Naive thymus-derived CD8-positive, alpha-beta T cell (primary cell): ENCODE measurements at regions not wholly inside any gene's neighbourhood (a gene's known extent, or its start where the extent isn't known, plus 50 kb on each side); places are given as distances from the start of the nearest gene placed in this dataset.
"Not testable (repeated sequence)": the region's sequence is repeated elsewhere in the genome, so short reads cannot be mapped to it uniquely, and the experiment has no call there.

Experiments
- ATAC-seq, 2 donors: fragments of 150-1000 bp; cut with Tn5 transposase in 1 of 2; sonication (Bioruptor Pico), chemical (Tn5 transposase) in 1 of 2; 1 replicate in 1 of 2; 2 replicates in 1 of 2; pipeline ENCODE4 v1.10.0; 2021; ENCODE audit warnings: mild to moderate bottlenecking in 2 of 2, moderate library complexity in 2 of 2
- POLR2A ChIA-PET: fragments of 350-600 bp; sonication (Branson Sonifier 250); formaldehyde crosslinking; loops from one replicate; lab custom pipeline; 2021; ENCODE audit warnings: antibody characterized with exemption; lab: Charles Lee
- DNase-seq, 10 donors: peaks; one replicate each; pipeline versions ENCODE4 v3.0.0 to v3.0.0-alpha.2; 2020 to 2022
- H3K27ac Mint-ChIP-seq, 10 donors: one replicate each; pipeline ENCODE4 v1.8.0; 2020 to 2022; ENCODE audit warnings: mild to moderate bottlenecking in 10 of 10, mixed read lengths in 10 of 10, moderate library complexity in 4 of 10, inconsistent platforms in 1 of 10
- H3K27me3 Mint-ChIP-seq, 5 donors: one replicate each; pipeline ENCODE4 v1.8.0; 2021 to 2022; ENCODE audit warnings: mixed read lengths in 5 of 5
- H3K36me3 Mint-ChIP-seq, 3 donors: one replicate each; pipeline ENCODE4 v1.8.0; 2020 to 2022; ENCODE audit warnings: mixed read lengths in 3 of 3, mild to moderate bottlenecking in 2 of 3, inconsistent platforms in 1 of 3
- H3K4me1 Mint-ChIP-seq, 4 donors: one replicate each; pipeline ENCODE4 v1.8.0; 2021 to 2022; ENCODE audit warnings: mixed read lengths in 4 of 4
- H3K4me3 Mint-ChIP-seq, 10 donors: one replicate each; pipeline ENCODE4 v1.8.0; 2020 to 2022; ENCODE audit warnings: mild to moderate bottlenecking in 10 of 10, mixed read lengths in 10 of 10, moderate library complexity in 6 of 10, inconsistent platforms in 1 of 10
- H3K9me3 Mint-ChIP-seq, 9 donors: one replicate each; pipeline ENCODE4 v1.8.0; 2020 to 2022; ENCODE audit warnings: mixed read lengths in 9 of 9, mild to moderate bottlenecking in 3 of 9, inconsistent platforms in 1 of 9, moderate library complexity in 1 of 9

DNA sequence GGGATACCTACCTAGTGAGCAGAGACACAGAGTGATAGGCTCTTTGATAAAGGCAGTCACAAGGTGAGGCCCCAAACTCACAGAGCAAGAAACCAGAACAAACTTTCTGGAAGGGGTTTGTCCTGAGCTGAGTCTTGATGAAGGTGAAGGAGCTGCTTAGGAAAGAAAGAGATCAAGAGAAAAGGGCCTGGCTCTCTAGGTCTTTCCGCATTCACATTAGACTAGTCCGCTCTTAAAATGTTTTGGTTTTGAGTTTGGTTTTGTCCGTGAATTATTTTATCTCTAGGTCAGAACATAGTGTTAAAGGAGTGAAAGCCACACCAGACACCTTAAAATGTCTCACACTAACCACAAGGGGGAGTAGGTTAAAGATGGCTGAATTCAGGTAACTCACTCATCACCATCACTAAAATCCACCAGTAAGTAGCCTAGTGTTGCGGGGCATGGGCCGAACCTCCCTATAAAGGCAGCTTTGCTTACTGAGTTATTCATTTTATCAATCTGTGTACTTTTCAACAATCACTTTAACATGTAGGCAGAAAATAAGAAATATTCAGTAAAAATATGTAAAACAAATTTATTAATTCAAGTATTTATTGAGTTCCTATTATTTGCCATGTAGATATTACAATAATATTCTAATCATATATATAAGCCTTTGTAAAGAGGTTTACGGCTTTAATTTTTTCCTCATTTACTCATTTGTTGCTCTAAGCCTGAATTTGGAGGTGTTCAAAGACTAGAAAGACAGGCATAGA is 121.5 kb upstream of the TSC22D2 start:
- Mint-ChIP-seq H3K27ac (no peak overlapping the region), H3K27me3 (peaks cover 0 to 6% (median 4%) of the 10 kb centered on the region in 5 donors), H3K4me3 (no peak overlapping the region), H3K36me3 (peaks cover 0 to 2% (median 0%) of the 10 kb centered on the region in 3 donors), H3K4me1 (no peaks in the 10 kb centered on the region), H3K9me3 (no peaks in the 10 kb centered on the region)
- ATAC-seq (peak; percentile 77 to 92), DNase-seq (peak in 5 of 10 donors; percentile 1 to 58 (median 44))
- POLR2A ChIA-PET, result interaction anchor here (1.2 kb wide), 1 partner anchor 122 kb away, joined by 3 read pairs; no protein-coding TSS in a partner anchor

DNA sequence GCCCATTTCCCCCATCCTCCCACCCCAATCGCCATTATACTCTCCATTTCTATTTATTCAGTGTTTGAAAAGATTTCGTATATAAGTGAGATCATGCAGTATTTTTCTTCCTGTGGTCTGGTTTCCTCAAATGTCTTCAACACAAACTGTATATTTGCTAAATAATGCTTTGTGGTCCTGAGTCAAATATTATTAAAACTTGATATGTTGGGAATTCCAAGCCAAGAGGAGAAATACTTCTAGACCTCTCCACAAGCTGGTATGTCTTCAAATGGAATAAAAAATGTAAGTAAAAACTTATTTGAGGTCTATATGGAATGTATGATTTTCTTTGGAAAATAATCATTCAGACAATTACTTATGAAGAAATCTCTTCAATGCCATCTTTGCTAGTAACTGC is 122.5 kb upstream of the TSC22D2 start:
- H3K4me3 Mint-ChIP-seq, result peak overlapping the region in 1 of 10 donors; percentile 29
- DNase-seq (no peak), ATAC-seq (no peak)
- H3K27ac Mint-ChIP-seq, result no peak overlapping the region
- H3K27me3 Mint-ChIP-seq, result peaks cover 0 to 4% (median 3%) of the 10 kb centered on the region in 5 donors
- no peaks in the 10 kb centered on the region for H3K9me3 Mint-ChIP-seq
- POLR2A ChIA-PET, result interaction anchor here (1.2 kb wide), 1 partner anchor 123 kb away, joined by 3 read pairs; no protein-coding TSS in a partner anchor
- peaks cover 0 to 2% (median 0%) of the 10 kb centered on the region in 3 donors for H3K36me3 Mint-ChIP-seq
- no peaks in the 10 kb centered on the region for H3K4me1 Mint-ChIP-seq

DNA sequence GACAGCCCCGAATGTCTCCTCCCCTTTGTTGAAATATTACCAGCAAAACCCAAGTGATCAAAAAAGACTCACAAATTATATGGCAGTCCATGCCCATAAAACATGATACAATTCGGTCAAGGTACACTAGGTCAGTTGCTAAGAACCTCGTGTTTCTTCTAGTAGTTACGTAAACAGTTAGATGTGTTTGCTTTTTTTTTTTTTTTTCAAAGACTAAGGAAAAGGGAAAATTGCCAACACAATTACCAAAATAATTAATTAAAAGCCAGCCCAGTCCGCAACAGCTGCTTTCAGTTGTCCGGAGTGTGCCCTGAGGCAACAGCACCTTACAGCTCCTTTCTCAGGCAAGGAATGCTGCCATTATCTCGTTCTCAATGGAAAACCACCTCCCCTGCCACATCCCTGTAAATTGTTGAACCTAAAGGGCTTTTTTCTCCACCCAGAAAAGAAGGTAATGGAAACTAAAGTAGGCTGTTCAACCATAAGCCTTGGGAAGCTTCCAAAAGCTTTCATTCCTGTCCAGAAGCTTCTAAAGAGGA is 129.2 kb upstream of the TSC22D2 start:
- Mint-ChIP-seq H3K4me3 (no peak overlapping the region), H3K27me3 (peaks cover 7 to 13% (median 8%) of the 10 kb centered on the region in 5 donors), H3K4me1 (no peaks in the 10 kb centered on the region), H3K27ac (no peak overlapping the region), H3K9me3 (no peaks in the 10 kb centered on the region), H3K36me3 (peaks cover 0 to 2% (median 0%) of the 10 kb centered on the region in 3 donors)
- no peak for ATAC-seq
- POLR2A ChIA-PET, result no interaction called here
- no peak for DNase-seq

DNA sequence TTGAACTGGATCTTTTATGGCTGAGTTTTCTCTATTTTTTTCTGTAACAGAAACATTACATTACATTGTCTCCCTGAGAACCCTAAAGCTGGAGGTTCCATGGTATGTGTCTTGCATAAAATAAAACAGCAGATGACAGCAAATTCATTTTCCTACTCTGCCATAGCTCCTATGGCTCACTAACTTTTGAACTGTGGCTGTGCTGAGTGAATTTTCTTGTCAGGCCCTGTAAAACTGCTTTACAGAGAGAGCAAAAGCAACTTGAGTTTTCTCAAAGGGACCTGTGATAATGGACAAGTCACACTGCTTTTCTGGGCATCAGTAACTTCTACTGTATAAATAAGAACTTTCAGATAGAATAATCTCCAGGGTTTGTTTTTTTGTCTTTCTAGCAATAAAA is 129.9 kb upstream of the TSC22D2 start:
- peaks cover 0 to 2% (median 0%) of the 10 kb centered on the region in 3 donors for H3K36me3 Mint-ChIP-seq
- H3K27me3 Mint-ChIP-seq, result peaks cover 7 to 13% (median 8%) of the 10 kb centered on the region in 5 donors
- H3K27ac Mint-ChIP-seq, result no peak overlapping the region
- ATAC-seq, result no peak
- no peak overlapping the region for H3K4me3 Mint-ChIP-seq
- no peaks in the 10 kb centered on the region for H3K9me3 Mint-ChIP-seq
- POLR2A ChIA-PET, result no interaction called here
- DNase-seq, result no peak
- no peaks in the 10 kb centered on the region for H3K4me1 Mint-ChIP-seq

DNA sequence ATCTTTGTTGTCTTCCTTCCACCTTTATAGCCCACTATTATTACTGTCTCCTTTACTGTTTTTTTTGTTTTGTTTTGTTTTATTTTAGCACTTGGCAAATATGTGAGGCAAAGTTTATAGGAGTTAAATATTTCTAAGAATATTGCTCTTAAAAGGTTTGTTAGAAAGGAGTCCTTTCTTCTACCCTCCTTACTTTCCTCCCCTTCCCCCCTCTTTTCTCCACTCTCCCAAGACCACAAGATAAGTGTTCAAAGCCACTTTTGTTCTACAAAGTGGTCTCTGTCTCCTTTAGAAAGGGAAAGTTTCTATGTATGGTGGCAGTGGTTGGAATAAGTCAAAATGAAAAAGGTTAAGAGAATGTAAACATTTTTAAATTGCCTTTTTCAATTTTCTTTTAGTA is 130.7 kb upstream of the TSC22D2 start:
- Mint-ChIP-seq H3K27ac (no peak overlapping the region), H3K4me1 (no peaks in the 10 kb centered on the region), H3K27me3 (peaks cover 7 to 13% (median 8%) of the 10 kb centered on the region in 5 donors), H3K9me3 (no peaks in the 10 kb centered on the region), H3K36me3 (peaks cover 0 to 2% (median 0%) of the 10 kb centered on the region in 3 donors), H3K4me3 (no peak overlapping the region)
- POLR2A ChIA-PET, result no interaction called here
- no peak for DNase-seq
- ATAC-seq, result no peak

DNA sequence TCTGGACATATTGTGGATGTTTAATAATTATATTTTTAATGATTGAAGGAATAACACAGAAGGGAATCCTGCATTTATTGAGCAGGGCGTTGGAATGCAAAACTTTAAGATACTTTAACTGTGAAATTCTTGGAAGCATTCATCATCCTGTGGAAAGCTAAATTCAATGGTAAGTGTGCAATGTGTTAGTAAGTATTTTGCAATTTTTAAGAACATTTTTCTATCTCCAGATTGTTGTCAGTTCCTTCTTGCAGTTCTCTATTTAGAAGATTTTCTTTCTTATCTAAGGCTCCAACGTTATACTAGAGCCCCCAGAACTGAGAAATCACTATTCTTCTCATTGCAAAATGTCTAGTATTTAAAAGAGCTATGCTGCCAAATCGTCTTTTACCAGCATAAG is 132.2 kb upstream of the TSC22D2 start:
- no peak overlapping the region for H3K27ac Mint-ChIP-seq
- no peaks in the 10 kb centered on the region for H3K9me3 Mint-ChIP-seq
- POLR2A ChIA-PET, result no interaction called here
- H3K36me3 Mint-ChIP-seq, result no peaks in the 10 kb centered on the region
- DNase-seq, result no peak
- ATAC-seq, result no peak
- no peaks in the 10 kb centered on the region for H3K4me1 Mint-ChIP-seq
- H3K27me3 Mint-ChIP-seq, result peaks cover 3 to 13% (median 8%) of the 10 kb centered on the region in 5 donors
- no peak overlapping the region for H3K4me3 Mint-ChIP-seq

DNA sequence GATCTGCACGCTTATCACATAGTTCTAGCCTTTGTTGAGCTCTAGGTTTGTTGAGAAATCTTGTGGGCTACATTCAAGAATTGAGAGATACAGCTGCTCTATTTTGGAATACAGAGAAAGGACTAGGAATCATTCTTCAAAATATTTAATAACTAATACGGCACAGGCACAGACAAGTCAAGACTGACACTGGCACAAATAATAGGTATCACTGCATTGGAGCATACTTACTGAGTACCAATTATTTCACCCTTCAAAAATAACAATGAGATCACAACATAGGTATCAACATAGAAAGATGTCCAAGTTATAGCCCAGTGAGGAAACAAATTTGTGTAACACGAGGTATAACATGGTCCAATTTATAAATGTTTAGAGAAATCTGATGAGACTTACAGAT is 133.7 kb upstream of the TSC22D2 start:
- peaks cover 0 to 11% (median 3%) of the 10 kb centered on the region in 5 donors for H3K27me3 Mint-ChIP-seq
- no peaks in the 10 kb centered on the region for H3K36me3 Mint-ChIP-seq
- H3K4me1 Mint-ChIP-seq, result no peaks in the 10 kb centered on the region
- no peak for ATAC-seq
- H3K27ac Mint-ChIP-seq, result no peak overlapping the region
- POLR2A ChIA-PET, result no interaction called here
- no peak for DNase-seq
- H3K9me3 Mint-ChIP-seq, result no peaks in the 10 kb centered on the region
- no peak overlapping the region for H3K4me3 Mint-ChIP-seq

DNA sequence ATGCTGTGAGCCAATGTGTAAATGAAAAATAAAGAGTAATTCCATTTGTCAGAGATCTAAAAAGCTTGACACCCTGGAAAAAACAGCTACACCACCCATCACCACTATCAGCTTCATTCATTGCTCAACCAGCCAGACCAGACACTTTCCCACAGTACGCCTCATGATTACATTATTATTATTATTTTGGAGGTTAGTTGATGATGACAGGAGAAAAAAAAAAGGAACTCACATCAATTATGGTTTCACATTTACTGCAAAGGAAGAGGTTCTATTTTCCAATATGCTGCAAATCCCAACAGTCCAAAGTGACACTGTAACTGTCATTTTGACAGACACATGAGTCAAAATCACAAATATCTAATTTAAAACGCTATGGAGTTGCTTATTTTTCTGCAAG is 134.7 kb upstream of the TSC22D2 start:
- POLR2A ChIA-PET, result no interaction called here
- H3K9me3 Mint-ChIP-seq, result no peaks in the 10 kb centered on the region
- H3K27ac Mint-ChIP-seq, result no peak overlapping the region
- no peak for DNase-seq
- no peaks in the 10 kb centered on the region for H3K4me1 Mint-ChIP-seq
- H3K27me3 Mint-ChIP-seq, result peaks cover 0 to 11% (median 3%) of the 10 kb centered on the region in 5 donors
- H3K36me3 Mint-ChIP-seq, result no peaks in the 10 kb centered on the region
- ATAC-seq, result no peak
- H3K4me3 Mint-ChIP-seq, result no peak overlapping the region

DNA sequence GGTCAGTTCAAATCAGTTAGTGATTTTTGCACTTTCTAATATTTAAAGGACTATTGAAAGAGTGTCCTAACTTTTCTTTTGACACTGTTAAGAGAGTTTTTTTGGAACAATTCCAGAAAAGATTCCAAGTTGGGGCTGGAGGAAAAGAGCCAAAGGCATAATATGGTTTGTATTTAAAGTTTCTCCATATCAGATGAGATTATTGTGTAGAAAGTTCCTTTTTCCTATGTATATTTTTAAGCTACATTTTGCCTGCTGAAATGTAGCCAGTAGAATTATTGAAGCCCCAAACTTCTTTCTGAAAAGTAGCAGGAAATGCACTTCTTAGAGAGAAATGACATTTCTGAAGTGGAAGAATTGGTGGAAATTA is 136.5 kb upstream of the TSC22D2 start:
- POLR2A ChIA-PET, result no interaction called here
- ATAC-seq (no peak), DNase-seq (no peak)
- no peaks in the 10 kb centered on the region for H3K4me1 Mint-ChIP-seq
- H3K36me3 Mint-ChIP-seq, result no peaks in the 10 kb centered on the region
- no peak overlapping the region for H3K27ac Mint-ChIP-seq
- no peak overlapping the region for H3K4me3 Mint-ChIP-seq
- no peaks in the 10 kb centered on the region for H3K9me3 Mint-ChIP-seq
- H3K27me3 Mint-ChIP-seq, result peaks cover 0 to 4% (median 1%) of the 10 kb centered on the region in 5 donors

DNA sequence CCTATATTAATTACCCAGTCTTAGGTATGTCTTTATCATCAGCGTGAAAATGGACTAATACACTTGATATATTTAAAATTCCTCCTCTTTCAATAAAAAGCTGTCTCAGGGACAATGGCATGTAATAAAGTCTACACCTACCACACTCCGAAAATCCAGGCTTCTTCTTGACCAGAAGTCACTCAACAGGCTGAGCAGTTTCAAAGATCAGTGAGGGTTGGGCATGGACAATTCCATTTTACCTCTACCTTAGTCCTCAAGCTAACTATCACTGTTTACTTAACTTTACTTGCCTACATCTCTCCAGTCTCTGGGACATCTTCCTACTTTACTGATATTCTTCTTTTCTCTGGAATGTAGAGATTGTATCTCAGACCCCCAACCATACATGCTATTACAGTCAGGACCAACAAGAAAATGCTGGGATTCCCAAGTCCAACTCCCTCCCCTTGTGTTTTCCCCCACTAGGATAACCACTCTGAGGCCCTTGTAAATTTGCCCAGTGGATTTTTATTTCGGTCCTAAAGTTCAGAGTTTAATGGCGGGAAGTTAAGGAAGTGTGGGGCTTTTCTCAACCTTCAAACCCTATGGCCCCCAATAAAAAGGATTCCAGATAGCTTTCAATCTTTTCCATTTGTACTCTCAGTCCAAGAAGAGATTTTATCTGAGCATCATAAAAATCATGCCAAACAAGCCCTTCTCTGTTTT is 137.1 kb upstream of the TSC22D2 start:
- no peaks in the 10 kb centered on the region for H3K36me3 Mint-ChIP-seq
- POLR2A ChIA-PET, result no interaction called here

DNA sequence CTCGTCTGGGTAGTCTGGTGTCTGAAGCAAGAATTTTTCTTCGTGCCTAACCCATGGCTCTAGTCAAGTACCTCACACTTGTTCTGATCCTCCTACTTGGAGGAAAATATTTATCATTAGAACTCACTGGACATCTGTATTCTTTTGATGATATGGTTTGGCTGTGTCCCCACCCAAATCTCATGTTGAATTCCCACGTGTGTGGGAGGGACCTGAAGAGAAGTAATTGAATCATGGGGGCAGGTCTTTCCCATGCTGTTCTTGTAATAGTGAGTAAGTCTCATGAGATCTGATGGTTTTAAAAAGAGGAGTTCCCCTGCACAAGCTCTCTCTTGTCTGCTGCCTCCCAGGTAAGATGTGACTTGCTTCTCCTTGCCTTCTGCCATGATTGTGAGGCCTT is 137.7 kb upstream of the TSC22D2 start:
- H3K9me3 Mint-ChIP-seq, H3K36me3 Mint-ChIP-seq, ATAC-seq, H3K4me1 Mint-ChIP-seq, H3K4me3 Mint-ChIP-seq, POLR2A ChIA-PET, DNase-seq, H3K27me3 Mint-ChIP-seq, H3K27ac Mint-ChIP-seq: not testable (repeated sequence)

More for the DNA sequence above, 137.1 kb upstream of the TSC22D2 start:
- Mint-ChIP-seq H3K27ac (no peak overlapping the region), H3K4me3 (no peak overlapping the region), H3K27me3 (peaks cover 0 to 4% (median 1%) of the 10 kb centered on the region in 5 donors), H3K9me3 (no peaks in the 10 kb centered on the region), H3K4me1 (no peaks in the 10 kb centered on the region)
- DNase-seq (no peak), ATAC-seq (no peak)

DNA sequence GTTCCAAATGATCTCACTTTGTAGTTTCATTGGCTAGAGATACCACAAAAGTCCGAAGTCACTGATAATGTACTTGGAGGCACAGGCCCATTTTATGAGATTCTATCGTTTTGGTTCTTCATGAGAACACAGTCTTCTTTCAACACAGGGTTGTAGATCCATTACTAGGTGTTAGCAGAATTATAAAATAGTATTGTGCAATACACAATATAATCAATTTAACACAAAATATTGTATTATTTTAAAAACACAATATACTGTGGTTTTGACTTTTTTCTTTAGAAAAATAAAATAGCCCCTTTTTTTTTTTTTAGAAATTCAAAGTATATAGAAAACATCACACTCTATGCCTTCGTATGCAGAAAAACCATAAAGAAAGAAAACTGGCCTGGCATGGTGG is 138.6 kb upstream of the TSC22D2 start:
- ATAC-seq (no peak), DNase-seq (no peak)
- Mint-ChIP-seq H3K4me1 (no peaks in the 10 kb centered on the region), H3K36me3 (no peaks in the 10 kb centered on the region), H3K9me3 (no peaks in the 10 kb centered on the region), H3K4me3 (no peak overlapping the region), H3K27me3 (peaks cover 0 to 3% (median 0%) of the 10 kb centered on the region in 5 donors), H3K27ac (no peak overlapping the region)
- POLR2A ChIA-PET, result no interaction called here
